Sigmoid colon (tissue), 4 donors: ENCODE measurements at regions not wholly inside any gene's neighbourhood (a gene's known extent, or its start where the extent isn't known, plus 50 kb on each side); places are given as distances from the start of the nearest gene placed in this dataset.

Source experiments
- CTCF ChIP-seq, 4 experiments: fragments of 450-650 bp in 3 of 4; fragments of 200-600 bp in 1 of 4; IDR thresholded peaks; one replicate each; pipeline ENCODE4 v1.5.1; 2016 to 2019; ENCODE audit warnings: antibody characterized with exemption in 4 of 4, mild to moderate bottlenecking in 3 of 4, moderate library complexity in 2 of 4
- EP300 ChIP-seq, 4 donors: sonication (generic); formaldehyde crosslinking; IDR thresholded peaks; one replicate each; pipeline ENCODE4 v1.6.1; 2017; ENCODE audit warnings: antibody characterized with exemption in 4 of 4

DNA sequence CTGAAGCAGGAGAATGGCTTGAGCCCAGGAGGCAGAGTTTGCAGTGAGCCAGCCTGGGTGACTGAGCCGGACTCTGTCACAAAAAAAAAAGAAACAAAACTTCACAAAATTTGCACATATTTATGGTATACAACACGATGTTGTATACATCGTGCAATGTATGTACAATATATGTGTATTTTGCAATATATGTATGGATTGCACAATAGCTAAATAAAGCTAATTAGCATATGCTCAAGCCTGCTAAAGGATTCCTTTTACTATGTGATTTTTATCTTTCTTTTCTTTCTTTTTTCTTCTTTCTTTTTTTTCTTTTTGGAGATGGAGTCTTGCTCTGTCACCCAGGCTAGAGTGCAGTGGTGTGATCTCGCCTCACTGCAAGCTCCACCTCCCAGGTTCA lies 368.0 kb upstream of the FAM98A start:
- no peak for TF ChIP-seq CTCF (IDR thresholded peaks at IDR 0.05)
- TF ChIP-seq EP300 (IDR thresholded peaks at IDR 0.05), result no peak
